Hepatocyte (in vitro differentiated cells): ENCODE measurements at regions not wholly inside any gene's neighbourhood (a gene's known extent, or its start where the extent isn't known, plus 50 kb on each side); places are given as distances from the start of the nearest gene placed in this dataset.

Source experiments
- CTCF ChIP-seq: fragments of 200-600 bp; sonication (generic); IDR thresholded peaks from 2 replicates; pipeline ENCODE4 v1.5.1; 2016; ENCODE audit warnings: antibody characterized with exemption, mild to moderate bottlenecking; ENCODE audit not compliant: poor library complexity
- EZH2 ChIP-seq: fragments of 200-600 bp; sonication (generic); IDR thresholded peaks from 2 replicates; pipeline ENCODE4 v1.6.1; 2016; ENCODE audit warnings: antibody characterized with exemption, mild to moderate bottlenecking, borderline replicate concordance
- EZH2phosphoT487 ChIP-seq: fragments of 200-600 bp; sonication (generic); IDR thresholded peaks from one replicate; pipeline ENCODE4 v1.6.1; 2018; ENCODE audit warnings: antibody characterized with exemption, mild to moderate bottlenecking, low read depth, moderate library complexity; ENCODE audit not compliant: unreplicated experiment, severe bottlenecking

DNA sequence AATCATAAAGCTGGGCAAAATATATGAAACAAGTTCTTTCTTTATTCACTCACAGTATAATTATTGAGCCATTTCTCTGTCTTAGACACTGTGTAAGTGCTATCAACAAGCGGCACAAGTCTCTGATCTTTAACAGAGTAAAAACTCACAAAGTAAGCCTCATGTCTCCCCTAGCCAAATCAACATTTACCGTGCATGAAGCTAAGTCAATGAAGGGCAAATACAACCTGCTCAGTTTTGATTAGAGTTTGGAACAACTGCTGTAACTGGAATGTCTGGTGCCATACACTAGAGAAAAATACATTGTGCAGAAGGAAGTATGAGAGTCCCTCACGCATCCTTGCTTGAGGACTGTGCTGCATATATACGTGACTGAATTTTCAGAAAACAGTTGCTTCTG lies 291.0 kb upstream of the EPHA3 start:
- TF ChIP-seq EZH2phosphoT487 (no peak), CTCF (no peak), EZH2 (no peak)
